MCF 10A (cell line): ENCODE measurements at regions not wholly inside any gene's neighbourhood (a gene's known extent, or its start where the extent isn't known, plus 50 kb on each side); places are given as distances from the start of the nearest gene placed in this dataset.

Source experiments
- BruUV-seq: library from RNA; stranded (reverse); fragments of 400-500 nt; replicated peaks from 2 replicates; lab custom pipeline; 2021; lab: Mats Ljungman, UMichigan
- CTCF ChIA-PET: fragments of 300-600 bp; sonication (Branson Sonifier 250); formaldehyde crosslinking; extraction: SDS; loops from one replicate; lab custom pipeline; 2021; ENCODE audit warnings: antibody characterized with exemption, inconsistent platforms; lab: Yijun Ruan, JAX
- POLR2A ChIA-PET: fragments of 300-600, 350-650 bp; sonication (Branson Sonifier 250); formaldehyde crosslinking; extraction: SDS; loops from one replicate; lab custom pipeline; 2020; ENCODE audit warnings: antibody characterized with exemption, inconsistent platforms; lab: Yijun Ruan, JAX
- DNase-seq: peaks from one replicate; pipeline ENCODE4 v3.0.0-alpha.2; 2018; ENCODE audit not compliant: unreplicated experiment
- H3K27ac Mint-ChIP-seq: one replicate; pipeline ENCODE4 v1.8.0; 2022; ENCODE audit warnings: mild to moderate bottlenecking, low read depth, mixed read lengths; ENCODE audit not compliant: unreplicated experiment
- H3K27me3 Mint-ChIP-seq: one replicate; pipeline ENCODE4 v1.8.0; 2022; ENCODE audit warnings: mixed read lengths; ENCODE audit not compliant: insufficient read depth, unreplicated experiment
- H3K36me3 Mint-ChIP-seq: one replicate; pipeline ENCODE4 v1.8.0; 2022; ENCODE audit warnings: mild to moderate bottlenecking, moderate library complexity, mixed read lengths; ENCODE audit not compliant: insufficient read depth, unreplicated experiment
- H3K4me1 Mint-ChIP-seq: one replicate; pipeline ENCODE4 v1.8.0; 2022; ENCODE audit warnings: mixed read lengths; ENCODE audit not compliant: insufficient read depth, unreplicated experiment
- H3K4me3 Mint-ChIP-seq: one replicate; pipeline ENCODE4 v1.8.0; 2022; ENCODE audit warnings: mild to moderate bottlenecking, moderate library complexity, mixed read lengths; ENCODE audit not compliant: unreplicated experiment
- H3K9me3 Mint-ChIP-seq: one replicate; pipeline ENCODE4 v1.8.0; 2022; ENCODE audit warnings: mixed read lengths; ENCODE audit not compliant: unreplicated experiment
- intact Hi-C: fragments of 100-400 bp; cut with micrococcal nuclease; formaldehyde crosslinking; loops from 2 replicates; pipeline ENCODE4 v1.14.1; 2022
- TF ChIP-seq, protein P1 (sequence below): fragments of 200-600 bp; IDR thresholded peaks from one replicate; pipeline ENCODE4 v1.8.0; 2022; ENCODE audit warnings: antibody characterized with exemption, mild to moderate bottlenecking; ENCODE audit not compliant: unreplicated experiment

DNA sequence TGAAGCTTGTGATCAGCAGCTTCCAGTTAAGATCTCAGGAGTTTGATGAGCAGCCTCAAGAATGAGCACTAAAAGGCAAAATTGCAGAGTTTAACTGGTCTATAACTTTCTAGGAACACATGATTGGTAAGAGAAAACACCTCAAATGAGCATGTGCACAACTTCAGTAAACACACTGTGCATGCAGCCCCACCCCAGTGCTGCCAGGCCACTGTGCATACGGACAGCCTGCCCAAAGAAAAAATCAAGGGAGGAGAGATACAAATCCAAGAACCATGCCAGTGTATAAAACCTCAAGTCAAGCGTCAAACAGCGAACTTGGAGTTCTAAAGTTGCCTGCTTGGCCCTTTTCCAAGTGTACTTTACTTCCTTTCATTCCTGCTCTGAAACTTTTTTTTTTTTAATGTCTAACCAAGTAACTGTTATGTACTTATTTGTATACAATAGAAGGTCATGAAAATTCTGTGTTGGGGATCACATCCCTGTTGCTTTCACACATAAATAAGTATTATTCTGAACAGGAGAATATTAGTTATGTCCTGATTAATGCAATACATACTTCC is 125.6 kb upstream of the TSLP start:
- DNase-seq = no peak
- peaks cover 7% of the 10 kb centered on the region for H3K9me3 Mint-ChIP-seq
- no peak overlapping the region for H3K27ac Mint-ChIP-seq
- TF ChIP-seq, protein P1, sequence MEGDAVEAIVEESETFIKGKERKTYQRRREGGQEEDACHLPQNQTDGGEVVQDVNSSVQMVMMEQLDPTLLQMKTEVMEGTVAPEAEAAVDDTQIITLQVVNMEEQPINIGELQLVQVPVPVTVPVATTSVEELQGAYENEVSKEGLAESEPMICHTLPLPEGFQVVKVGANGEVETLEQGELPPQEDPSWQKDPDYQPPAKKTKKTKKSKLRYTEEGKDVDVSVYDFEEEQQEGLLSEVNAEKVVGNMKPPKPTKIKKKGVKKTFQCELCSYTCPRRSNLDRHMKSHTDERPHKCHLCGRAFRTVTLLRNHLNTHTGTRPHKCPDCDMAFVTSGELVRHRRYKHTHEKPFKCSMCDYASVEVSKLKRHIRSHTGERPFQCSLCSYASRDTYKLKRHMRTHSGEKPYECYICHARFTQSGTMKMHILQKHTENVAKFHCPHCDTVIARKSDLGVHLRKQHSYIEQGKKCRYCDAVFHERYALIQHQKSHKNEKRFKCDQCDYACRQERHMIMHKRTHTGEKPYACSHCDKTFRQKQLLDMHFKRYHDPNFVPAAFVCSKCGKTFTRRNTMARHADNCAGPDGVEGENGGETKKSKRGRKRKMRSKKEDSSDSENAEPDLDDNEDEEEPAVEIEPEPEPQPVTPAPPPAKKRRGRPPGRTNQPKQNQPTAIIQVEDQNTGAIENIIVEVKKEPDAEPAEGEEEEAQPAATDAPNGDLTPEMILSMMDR = no peak
- H3K27me3 Mint-ChIP-seq = peaks cover 13% of the 10 kb centered on the region
- H3K36me3 Mint-ChIP-seq = no peaks in the 10 kb centered on the region
- no TSS peak for BruUV-seq
- POLR2A ChIA-PET = no interaction called here
- no peak overlapping the region for H3K4me3 Mint-ChIP-seq
- intact Hi-C loops = no loop called here
- H3K4me1 Mint-ChIP-seq = peaks cover 6% of the 10 kb centered on the region
- CTCF ChIA-PET = no interaction called here

- no peaks in the 10 kb centered on the region for H3K36me3 Mint-ChIP-seq
- BruUV-seq = no TSS peak
- ChIA-PET CTCF (interaction anchor here (0.7 kb wide), 1 partner anchor 9 kb away, joined by 3 read pairs; no protein-coding TSS in a partner anchor), POLR2A (interaction anchor here (1.1 kb wide), 1 partner anchor 126 kb away, joined by 3 read pairs; no protein-coding TSS in a partner anchor)
- H3K4me1 Mint-ChIP-seq = peaks cover 25% of the 10 kb centered on the region
- intact Hi-C loops = loop anchor here (10.0 kb wide), 1 partner anchor 113 kb away; no protein-coding TSS in a partner anchor
- peak overlapping the region; percentile 5 for H3K27ac Mint-ChIP-seq
- TF ChIP-seq, protein P1 = no peak
- DNase-seq = peak; percentile 81
- H3K9me3 Mint-ChIP-seq = peaks cover 7% of the 10 kb centered on the region
- peaks cover 13% of the 10 kb centered on the region for H3K27me3 Mint-ChIP-seq
- H3K4me3 Mint-ChIP-seq = no peak overlapping the region
Measured at GRCh38 chr5:110951373-110951791, 120.1 kb upstream of the TSLP start.

- Mint-ChIP-seq H3K27ac (no peak overlapping the region), H3K4me3 (no peak overlapping the region), H3K36me3 (no peaks in the 10 kb centered on the region), H3K27me3 (no peaks in the 10 kb centered on the region), H3K9me3 (no peaks in the 10 kb centered on the region), H3K4me1 (peaks cover 30% of the 10 kb centered on the region)
- DNase-seq = no peak
- ChIA-PET POLR2A (no interaction called here), CTCF (interaction anchor here (0.5 to 0.6 kb wide), 2 partner anchors 10 to 128 kb away, joined by 3 to 4 read pairs; no protein-coding TSS in a partner anchor)
- TF ChIP-seq, protein P1 = no peak
- BruUV-seq = no TSS peak
- intact Hi-C loops = loop anchor here (10.0 kb wide), 1 partner anchor 108 kb away; no protein-coding TSS in a partner anchor
Measured at GRCh38 chr5:110956280-110956912, 115.1 kb upstream of the TSLP start.
